IMR-90 (cell line): ENCODE measurements at regions not wholly inside any gene's neighbourhood (a gene's known extent, or its start where the extent isn't known, plus 50 kb on each side); places are given as distances from the start of the nearest gene placed in this dataset.

Source experiments
- ATAC-seq: fragments of 200-7000 bp; cut with Tn5 transposase; 2 replicates; pipeline ENCODE4 v1.9.1; 2020; ENCODE audit warnings: low read depth, mild to moderate bottlenecking, moderate library complexity
- BruUV-seq: library from RNA; stranded (reverse); fragments of 400-500 nt; replicated peaks from 2 replicates; lab custom pipeline; 2021; lab: Mats Ljungman, UMichigan
- CTCF ChIA-PET: fragments of 300-600 bp; formaldehyde crosslinking; extraction: SDS; loops from one replicate; lab custom pipeline; 2021; ENCODE audit warnings: antibody characterized with exemption; lab: Yijun Ruan, JAX
- POLR2A ChIA-PET: fragments of 300-600 bp; sonication (Branson Sonifier 250); formaldehyde crosslinking; loops from one replicate; lab custom pipeline; 2022; ENCODE audit warnings: antibody characterized with exemption; ENCODE audit not compliant: unreplicated experiment; lab: Charles Lee
- DNase-seq: peaks from one replicate; pipeline ENCODE4 v3.0.0; 2013
- H2AFZ ChIP-seq: replicated peaks from 2 replicates; pipeline ENCODE3; 2013; ENCODE audit warnings: low read length, mild to moderate bottlenecking; ENCODE audit not compliant: poor library complexity
- H2AK5ac ChIP-seq: 2 replicates; pipeline ENCODE4 v1.6.1; 2013; ENCODE audit warnings: low read depth, low read length, inconsistent platforms
- H2AK9ac ChIP-seq: replicated peaks from 2 replicates; pipeline ENCODE3; 2013; ENCODE audit warnings: mild to moderate bottlenecking, low read depth, low read length, moderate library complexity; ENCODE audit not compliant: poor library complexity
- H2BK120ac ChIP-seq: 2 replicates; pipeline ENCODE4 v1.6.1; 2013; ENCODE audit warnings: low read depth, low read length, inconsistent platforms
- H2BK15ac ChIP-seq: 3 replicates; pipeline ENCODE4 v1.6.1; 2013; ENCODE audit warnings: low read depth, low read length, inconsistent platforms
- H2BK20ac ChIP-seq: 2 replicates; pipeline ENCODE4 v1.6.1; 2013; ENCODE audit warnings: low read depth, mild to moderate bottlenecking, inconsistent platforms, low read length, moderate library complexity
- H2BK5ac ChIP-seq: 2 replicates; pipeline ENCODE4 v1.6.1; 2013; ENCODE audit warnings: mild to moderate bottlenecking, low read depth, low read length, inconsistent platforms; ENCODE audit not compliant: poor library complexity, severe bottlenecking
- H3K14ac ChIP-seq: replicated peaks from 2 replicates; pipeline ENCODE4 v1.6.1; 2013; ENCODE audit warnings: low read depth, low read length, inconsistent platforms
- H3K18ac ChIP-seq: 2 replicates; pipeline ENCODE4 v1.6.1; 2013; ENCODE audit warnings: low read depth, low read length, control low read depth
- H3K23ac ChIP-seq: 2 replicates; pipeline ENCODE4 v1.6.1; 2013; ENCODE audit warnings: low read depth, low read length, inconsistent platforms
- H3K27ac ChIP-seq: 2 replicates; pipeline ENCODE4 v1.5.1; 2013; ENCODE audit warnings: mild to moderate bottlenecking, control low read depth, low read length; ENCODE audit not compliant: insufficient read depth
- H3K27me3 ChIP-seq: 2 replicates; pipeline ENCODE4 v1.6.1; 2013; ENCODE audit warnings: low read length; ENCODE audit not compliant: control insufficient read depth, insufficient read depth
- H3K36me3 ChIP-seq: 2 replicates; pipeline ENCODE4 v1.6.1; 2013; ENCODE audit warnings: low read length, mixed read lengths; ENCODE audit not compliant: control insufficient read depth, insufficient read depth
- H3K4ac ChIP-seq: 2 replicates; pipeline ENCODE4 v1.6.1; 2013; ENCODE audit warnings: low read depth, low read length, inconsistent platforms
- H3K4me1 ChIP-seq: 2 replicates; pipeline ENCODE4 v1.6.1; 2013; ENCODE audit warnings: low read length, mixed read lengths; ENCODE audit not compliant: control insufficient read depth, insufficient read depth
- H3K4me2 ChIP-seq: 2 replicates; pipeline ENCODE4 v1.6.1; 2013; ENCODE audit warnings: low read depth, mild to moderate bottlenecking, control low read depth, low read length, moderate library complexity
- H3K4me3 ChIP-seq: 2 replicates; pipeline ENCODE4 v1.5.1; 2013; ENCODE audit warnings: low read depth, mild to moderate bottlenecking, control low read depth, low read length, moderate library complexity; ENCODE audit not compliant: insufficient read depth
- H3K56ac ChIP-seq: 2 replicates; pipeline ENCODE4 v1.6.1; 2013; ENCODE audit warnings: low read length, inconsistent platforms; ENCODE audit not compliant: insufficient read depth; ENCODE audit errors: extremely low read depth
- H3K79me1 ChIP-seq, 2 experiments: 2 replicates each; pipeline ENCODE4 v1.6.1; 2013; ENCODE audit warnings: low read length in 2 of 2, inconsistent platforms in 1 of 2, low read depth in 1 of 2
- H3K9ac ChIP-seq: 2 replicates; pipeline ENCODE4 v1.6.1; 2013; ENCODE audit warnings: low read depth, low read length, control low read depth
- H3K9me1 ChIP-seq: 2 replicates; pipeline ENCODE4 v1.6.1; 2013; ENCODE audit warnings: low read length, inconsistent platforms; ENCODE audit not compliant: insufficient read depth
- H3K9me3 ChIP-seq: 2 replicates; pipeline ENCODE4 v1.6.1; 2013; ENCODE audit warnings: low read length; ENCODE audit not compliant: control insufficient read depth, insufficient read depth
- H4K20me1 ChIP-seq: 2 replicates; pipeline ENCODE4 v1.6.1; 2013; ENCODE audit warnings: low read length, inconsistent platforms; ENCODE audit not compliant: insufficient read depth
- H4K5ac ChIP-seq: 2 replicates; pipeline ENCODE4 v1.6.1; 2013; ENCODE audit warnings: mild to moderate bottlenecking, low read depth, low read length, control low read depth
- H4K8ac ChIP-seq, 2 experiments: 2 replicates each; pipeline ENCODE4 v1.6.1; 2013; ENCODE audit warnings: low read depth in 2 of 2, low read length in 2 of 2, control low read depth in 1 of 2, inconsistent platforms in 1 of 2
- H4K91ac ChIP-seq: 2 replicates; pipeline ENCODE4 v1.6.1; 2013; ENCODE audit warnings: low read depth, low read length, inconsistent platforms; ENCODE audit not compliant: insufficient read depth
- MXI1 ChIP-seq: IDR thresholded peaks from 2 replicates; pipeline ENCODE4 v1.6.1; 2012; ENCODE audit warnings: low read depth, mild to moderate bottlenecking, low read length, moderate library complexity, borderline replicate concordance
- dilution Hi-C: fragments of 300-500 bp; cut with HindIII; formaldehyde crosslinking; loops from one replicate; pipeline ENCODE4 v1.14.3; 2018; ENCODE audit warnings: low sequenced_read_pairs; ENCODE audit not compliant: unreplicated experiment
- in situ Hi-C: fragments of 300-500 bp; cut with MboI; formaldehyde crosslinking; loops from 3 replicates; pipeline ENCODE4 v1.14.3; 2019; ENCODE audit warnings: low sequenced_read_pairs, inconsistent platforms, mixed read lengths
- intact Hi-C: fragments of 100-400 bp; cut with micrococcal nuclease; formaldehyde crosslinking; loops from 2 replicates; pipeline ENCODE4 v1.10.0; 2022

DNA sequence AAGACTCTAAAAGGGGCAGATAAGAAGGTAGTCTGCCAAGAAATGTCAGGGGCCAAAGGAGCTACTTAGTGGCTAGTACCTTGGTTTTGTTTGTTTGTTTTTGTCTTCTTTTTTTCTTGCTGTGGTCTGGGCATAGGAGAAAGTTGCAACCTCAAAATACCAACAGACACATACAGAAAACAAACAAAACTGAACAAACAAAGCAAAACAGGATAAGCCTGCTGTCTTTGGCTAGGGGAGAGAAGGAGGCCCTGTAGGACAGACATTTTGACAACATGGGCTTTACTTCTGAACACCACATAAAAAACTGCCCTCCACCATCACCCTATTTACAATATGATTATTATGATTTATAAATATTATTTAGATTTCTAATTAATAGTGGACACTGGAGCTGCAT lies 460.8 kb downstream of the PTH2R start:
- H2AFZ ChIP-seq: no peak overlapping the region
- H4K8ac ChIP-seq: no peak overlapping the region
- no peak for TF ChIP-seq MXI1
- intact Hi-C loops (no loop called here), in situ Hi-C loops (no loop called here), dilution Hi-C loops (no loop called here)
- H2BK15ac ChIP-seq: no peak overlapping the region
- H2BK5ac ChIP-seq: no peak overlapping the region
- no peak overlapping the region for H2AK9ac ChIP-seq
- no peak overlapping the region for H2AK5ac ChIP-seq
- H4K91ac ChIP-seq: no peak overlapping the region
- H3K36me3 ChIP-seq: no peaks in the 10 kb centered on the region
- H3K56ac ChIP-seq: no peak overlapping the region
- H3K23ac ChIP-seq: no peak overlapping the region
- H3K27me3 ChIP-seq: no peaks in the 10 kb centered on the region
- H2BK120ac ChIP-seq: no peak overlapping the region
- H2BK20ac ChIP-seq: no peak overlapping the region
- H3K79me1 ChIP-seq: no peaks in the 10 kb centered on the region
- CTCF ChIA-PET: no interaction called here
- no peak overlapping the region for H3K4ac ChIP-seq
- H3K4me1 ChIP-seq: no peaks in the 10 kb centered on the region
- H3K14ac ChIP-seq: no peak overlapping the region
- peaks cover 5% of the 10 kb centered on the region for H3K9me3 ChIP-seq
- H3K4me3 ChIP-seq: no peak overlapping the region
- no peak overlapping the region for H3K9ac ChIP-seq
- H3K4me2 ChIP-seq: no peak overlapping the region
- H3K27ac ChIP-seq: no peak overlapping the region
- ATAC-seq (no peak), DNase-seq (no peak)
- H3K9me1 ChIP-seq: no peaks in the 10 kb centered on the region
- no TSS peak for BruUV-seq
- POLR2A ChIA-PET: no interaction called here
- H4K20me1 ChIP-seq: no peaks in the 10 kb centered on the region
- no peak overlapping the region for H4K5ac ChIP-seq
- H3K18ac ChIP-seq: no peak overlapping the region
